Stimulated activated CD4-positive, alpha-beta T cell treated with anti-CD3 and anti-CD28 coated beads, Interleukin-4, amount 100 ng/mL, for 48 hours (primary cell): ENCODE measurements at regions not wholly inside any gene's neighbourhood (a gene's known extent, or its start where the extent isn't known, plus 50 kb on each side); places are given as distances from the start of the nearest gene placed in this dataset.
"Not testable (repeated sequence)": the region's sequence is repeated elsewhere in the genome, so short reads cannot be mapped to it uniquely, and the experiment has no call there.

Experiments
- DNase-seq, 2 donors: peaks; one replicate each; pipeline ENCODE4 v3.0.0-alpha.2; 2020; ENCODE audit warnings: low read depth in 2 of 2

DNA sequence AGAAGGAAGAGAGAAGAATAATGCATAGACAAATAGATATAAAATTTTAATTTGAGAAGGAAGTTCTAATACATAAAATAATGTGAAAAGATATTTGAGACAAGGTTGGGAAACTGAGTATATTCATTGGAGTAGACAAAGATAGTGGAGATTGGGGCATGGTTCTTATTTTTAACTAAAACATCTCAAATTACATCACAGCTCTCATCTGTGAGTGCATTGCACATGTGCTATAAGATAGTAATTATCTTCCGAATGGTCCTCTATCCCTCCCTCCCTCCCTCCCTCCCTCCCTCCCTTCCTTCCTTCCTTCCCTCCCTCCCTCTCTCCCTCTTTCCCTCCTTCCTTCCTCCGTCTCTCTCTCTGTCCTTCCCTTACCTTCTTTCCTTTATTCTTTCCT lies 1104.0 kb upstream of the FLRT2 start:
- DNase-seq, result no peak

- DNase-seq, result no peak
Measured at GRCh38 chr14:84432676-84433075, 1097.3 kb upstream of the FLRT2 start.

GRCh38 chr14:84433961-84434360 lies 1096.0 kb upstream of the FLRT2 start:
- no peak for DNase-seq

- DNase-seq, result no peak
Measured at GRCh38 chr14:84435820-84436324, 1094.1 kb upstream of the FLRT2 start.

DNA sequence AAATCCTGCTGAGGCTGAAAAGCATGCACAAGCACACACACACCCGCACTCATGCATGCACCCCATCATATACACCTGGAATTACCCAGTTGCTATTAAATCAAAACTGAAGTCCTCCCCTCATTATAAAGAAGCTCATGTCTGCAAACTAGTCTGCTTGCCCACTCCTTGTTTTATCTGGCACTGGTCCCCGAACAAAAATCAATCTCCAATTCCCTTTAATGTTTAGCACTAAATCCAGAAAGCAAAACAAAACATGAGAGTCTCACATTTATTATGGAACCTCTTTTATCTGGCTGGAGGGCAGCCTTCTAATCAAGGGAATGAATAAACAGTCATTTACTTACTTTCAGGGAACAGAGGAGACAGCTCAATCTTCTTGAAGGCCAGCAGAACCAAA lies 1093.4 kb upstream of the FLRT2 start:
- DNase-seq, result no peak

GRCh38 chr14:84442521-84442920 lies 1087.4 kb upstream of the FLRT2 start:
- DNase-seq, result no peak

DNA sequence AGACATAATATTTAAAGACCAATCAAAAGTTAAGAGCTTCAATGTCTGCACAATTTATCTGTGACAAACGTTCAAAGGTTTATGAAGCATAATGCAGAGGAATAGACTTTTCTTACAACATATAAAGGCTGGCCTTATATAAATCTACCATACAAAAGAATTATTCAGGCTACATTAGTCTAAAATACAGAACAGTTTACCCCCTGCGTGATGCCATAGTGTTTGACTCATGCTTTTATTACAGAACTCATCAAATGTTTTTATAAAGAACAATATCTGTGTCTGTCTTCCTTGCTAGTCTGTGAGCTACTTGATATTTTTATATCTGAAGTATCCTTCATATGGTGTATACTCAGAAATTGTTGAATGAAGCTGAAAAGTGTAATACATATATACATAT lies 1084.5 kb upstream of the FLRT2 start:
- no peak for DNase-seq

DNA sequence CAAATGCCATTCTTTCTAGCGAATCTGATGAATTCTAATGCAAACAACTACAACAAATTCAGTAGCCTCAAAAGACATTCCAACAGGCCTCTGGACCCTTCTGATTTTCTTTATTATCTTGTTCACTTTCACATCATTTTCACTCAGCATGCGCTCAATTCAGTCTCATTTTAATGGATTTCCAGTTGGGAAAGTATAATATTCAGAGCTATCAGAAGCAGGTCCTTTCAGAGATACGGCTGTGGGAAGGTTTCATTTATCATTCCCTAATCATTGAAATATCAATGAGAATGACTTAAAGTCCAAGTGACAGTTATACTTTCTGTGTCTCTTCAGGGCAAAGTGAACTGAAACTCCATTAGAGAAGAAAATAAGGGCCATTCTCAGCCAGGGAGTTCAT lies 1083.7 kb upstream of the FLRT2 start:
- no peak for DNase-seq

DNA sequence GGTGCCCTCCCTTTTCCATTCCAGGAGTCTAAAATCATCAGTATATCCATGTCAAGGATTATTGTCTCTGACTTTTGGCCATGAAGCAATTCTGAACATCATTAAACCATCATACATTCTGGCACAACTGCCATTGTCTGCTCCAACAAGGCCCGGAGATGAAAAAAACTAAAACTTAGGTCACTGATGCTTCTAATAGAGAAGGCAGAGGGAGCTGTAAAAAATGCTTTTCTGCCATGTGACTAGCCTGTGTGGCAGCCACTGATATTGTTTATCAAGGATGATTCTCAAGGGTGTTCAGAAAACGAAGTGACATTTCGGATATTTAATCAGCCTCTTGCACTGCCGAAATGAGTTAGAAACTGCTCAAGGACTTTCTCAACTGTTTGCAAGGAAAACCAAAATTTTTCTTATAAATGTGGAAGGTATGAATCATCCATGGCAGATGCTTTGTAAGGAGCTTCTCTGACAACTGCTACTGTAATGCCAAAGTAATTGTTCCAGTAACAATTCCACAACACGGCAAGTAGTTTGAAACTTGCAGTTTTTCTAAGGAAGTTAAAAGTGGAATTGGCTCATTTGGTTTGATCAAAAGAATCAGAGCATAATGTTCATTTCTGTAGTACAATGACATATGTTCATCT lies 1076.5 kb upstream of the FLRT2 start:
- no peak for DNase-seq

DNA sequence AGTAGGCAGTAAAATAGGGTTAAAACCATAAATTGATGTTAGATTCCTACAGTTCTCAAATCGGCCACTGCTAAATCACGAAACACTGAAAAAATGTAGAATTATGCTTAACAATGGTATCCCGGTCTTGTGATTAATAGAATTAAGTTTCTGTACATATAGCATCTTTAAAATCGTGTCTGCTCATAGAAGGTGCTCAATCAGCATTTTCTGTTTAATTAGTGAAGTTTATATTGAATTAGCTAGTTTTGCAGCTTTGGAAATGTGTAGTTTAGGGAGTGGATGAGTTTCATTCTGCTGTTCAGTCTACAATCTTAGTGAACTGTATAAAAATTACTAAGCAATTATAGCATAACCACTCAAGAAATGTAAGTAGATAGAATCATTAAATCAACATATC lies 1075.8 kb upstream of the FLRT2 start:
- DNase-seq, result no peak

GRCh38 chr14:84456946-84457345 lies 1073.0 kb upstream of the FLRT2 start:
- DNase-seq, result no peak

- no peak for DNase-seq
Measured at GRCh38 chr14:84458881-84459280, 1071.1 kb upstream of the FLRT2 start.

GRCh38 chr14:84465880-84466279 lies 1064.1 kb upstream of the FLRT2 start:
- DNase-seq, result no peak

- no peak for DNase-seq
Measured at GRCh38 chr14:84468153-84468552, 1061.8 kb upstream of the FLRT2 start.

DNA sequence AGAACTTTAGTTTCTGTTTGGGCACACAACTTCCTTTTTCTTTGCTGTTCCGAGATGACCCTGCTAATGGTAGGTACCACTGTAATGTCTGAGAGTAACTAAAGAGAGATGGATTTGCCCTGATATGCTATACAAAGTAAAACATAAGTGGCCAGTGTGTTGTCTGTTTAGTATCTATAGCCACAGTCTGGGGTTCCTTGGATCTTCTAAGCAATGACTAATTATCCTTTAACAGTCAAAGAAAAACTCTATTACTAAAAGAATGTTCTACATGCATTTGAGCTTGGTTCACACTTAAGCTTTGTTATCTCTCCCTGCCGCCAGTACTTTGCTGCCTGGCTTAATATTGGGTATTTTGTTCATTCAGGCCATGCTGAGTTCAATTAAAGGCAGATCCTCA lies 1051.9 kb upstream of the FLRT2 start:
- no peak for DNase-seq

DNA sequence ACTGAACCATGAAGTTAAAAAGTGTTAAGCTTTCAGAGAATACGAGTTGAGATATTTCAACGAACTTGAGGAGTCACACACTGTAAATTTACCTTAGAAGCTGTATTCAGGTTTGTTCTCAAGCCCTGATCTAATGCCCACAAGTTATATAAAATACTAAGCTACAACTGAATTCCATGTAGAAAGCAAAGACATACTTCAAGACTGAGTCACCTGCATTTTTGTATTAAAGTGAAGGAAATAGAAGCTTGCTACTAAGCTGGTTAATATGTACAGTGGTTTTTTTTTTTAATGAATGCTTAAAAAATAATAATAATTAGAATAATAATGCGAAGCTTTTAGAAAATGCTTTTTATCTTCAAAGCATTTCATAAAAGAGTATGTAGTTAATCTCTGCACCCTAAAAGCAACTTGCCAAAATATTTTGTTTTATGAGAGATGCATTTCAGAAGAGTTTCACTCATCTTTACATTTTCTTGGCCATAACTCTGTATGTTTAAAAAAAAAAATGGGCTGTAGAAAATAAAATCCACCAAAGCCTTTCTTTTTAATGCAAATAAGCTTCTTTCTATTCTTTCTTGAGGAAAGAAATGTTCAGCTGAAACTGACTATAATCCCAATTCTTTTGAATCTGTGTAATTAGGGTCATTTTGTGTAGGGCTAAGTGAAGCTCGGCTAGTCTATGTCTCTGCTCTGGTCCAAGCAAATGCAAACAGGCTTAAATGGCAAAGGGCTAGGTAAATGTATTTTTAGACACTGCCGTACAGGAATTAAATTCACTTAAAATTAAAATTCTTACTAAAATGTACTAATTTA lies 1047.5 kb upstream of the FLRT2 start:
- no peak for DNase-seq

DNA sequence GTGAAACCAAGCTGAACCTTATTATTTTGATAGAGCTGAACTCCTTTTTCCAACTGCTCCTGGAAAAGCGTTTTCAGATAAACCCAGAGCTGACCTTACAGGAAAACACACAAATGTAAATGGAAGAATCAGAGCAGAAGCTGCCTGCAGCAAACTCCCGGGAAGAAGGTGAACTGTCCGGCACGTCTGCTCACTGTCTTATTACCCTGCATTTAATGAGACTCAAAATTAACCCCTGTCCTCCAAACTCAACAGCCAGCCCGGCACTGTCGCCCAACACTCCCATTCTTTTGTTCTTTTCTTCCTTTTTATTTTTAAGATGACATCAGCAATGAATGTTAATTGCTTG lies 1046.9 kb upstream of the FLRT2 start:
- no peak for DNase-seq

GRCh38 chr14:84484243-84484642 lies 1045.7 kb upstream of the FLRT2 start:
- DNase-seq, result not testable (repeated sequence)

DNA sequence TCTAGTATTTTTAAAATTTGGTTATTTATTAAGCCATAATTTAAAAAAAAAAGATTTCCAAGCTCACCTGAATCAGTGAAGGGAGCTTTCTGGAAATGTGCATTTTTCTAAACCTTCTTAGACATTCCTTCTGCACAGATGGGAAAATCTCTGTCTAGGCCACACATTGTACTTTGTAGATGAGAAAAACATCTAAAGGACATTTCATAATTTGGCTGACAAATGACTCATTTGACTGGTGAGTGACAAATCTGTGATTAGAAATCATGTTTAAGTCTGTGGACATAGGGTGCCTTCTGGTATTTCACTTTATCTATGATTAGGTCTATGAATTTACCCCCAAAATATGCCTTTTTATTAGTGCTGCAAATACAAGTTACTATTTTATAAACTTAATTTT lies 1044.9 kb upstream of the FLRT2 start:
- DNase-seq, result no peak

- DNase-seq, result no peak
Measured at GRCh38 chr14:84490081-84490480, 1039.9 kb upstream of the FLRT2 start.

- no peak for DNase-seq
Measured at GRCh38 chr14:84492685-84493084, 1037.3 kb upstream of the FLRT2 start.

GRCh38 chr14:84493779-84494178 lies 1036.2 kb upstream of the FLRT2 start:
- no peak for DNase-seq

DNA sequence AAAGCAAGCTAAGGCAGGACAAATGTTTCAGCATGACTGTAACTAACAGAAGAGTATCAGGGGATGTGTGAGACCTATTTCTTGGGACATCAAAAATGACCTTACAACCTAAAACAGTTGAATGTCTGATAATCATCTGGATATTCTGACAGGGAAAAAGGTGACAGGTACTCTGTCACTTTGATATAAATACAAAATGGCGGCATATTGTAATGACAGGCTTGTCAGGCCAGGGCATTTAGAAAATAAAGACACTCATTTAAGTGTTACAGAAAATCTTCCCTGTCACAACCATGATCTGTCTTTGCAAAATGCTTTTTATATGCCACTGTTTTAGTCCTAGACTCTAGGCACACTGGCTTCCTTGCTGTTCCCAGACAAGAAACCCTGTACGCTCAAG lies 1033.3 kb upstream of the FLRT2 start:
- DNase-seq, result no peak
